Fibroblast of skin of right biceps (primary cell): ENCODE measurements at regions not wholly inside any gene's neighbourhood (a gene's known extent, or its start where the extent isn't known, plus 50 kb on each side); places are given as distances from the start of the nearest gene placed in this dataset.

Experiments
- DNase-seq: peaks from one replicate; pipeline ENCODE4 v3.0.0-alpha.2; 2013

GRCh38 chr6:65903992-65904391 is 197.0 kb upstream of the EYS start:
- DNase-seq: no peak

GRCh38 chr6:65900928-65901327 is 193.9 kb upstream of the EYS start:
- no peak for DNase-seq

- no peak for DNase-seq
These were observed 189.1 kb upstream of the EYS start for GRCh38 chr6:65896140-65896539.

- no peak for DNase-seq
These were observed 169.6 kb upstream of the EYS start for GRCh38 chr6:65876668-65877067.

- no peak for DNase-seq
These were observed 145.4 kb upstream of the EYS start for GRCh38 chr6:65852369-65852852.

- DNase-seq: no peak
These were observed 123.1 kb upstream of the EYS start for GRCh38 chr6:65830151-65830550.

GRCh38 chr6:65819152-65819551 is 112.1 kb upstream of the EYS start:
- peak; percentile 3 for DNase-seq

- DNase-seq: no peak
These were observed 111.5 kb upstream of the EYS start for GRCh38 chr6:65818576-65818975.

- DNase-seq: no peak
These were observed 110.0 kb upstream of the EYS start for GRCh38 chr6:65816991-65817390.

GRCh38 chr6:65814071-65814470 is 107.0 kb upstream of the EYS start:
- DNase-seq: no peak

GRCh38 chr6:65803186-65803585 is 96.2 kb upstream of the EYS start:
- no peak for DNase-seq

- no peak for DNase-seq
These were observed 92.4 kb upstream of the EYS start for GRCh38 chr6:65799389-65799788.

GRCh38 chr6:65798280-65799014 is 91.4 kb upstream of the EYS start:
- DNase-seq: no peak

- DNase-seq: no peak
These were observed 83.6 kb upstream of the EYS start for GRCh38 chr6:65790666-65791065.

- no peak for DNase-seq
These were observed 80.8 kb upstream of the EYS start for GRCh38 chr6:65787787-65788186.

- DNase-seq: no peak
These were observed 79.8 kb upstream of the EYS start for GRCh38 chr6:65786815-65787214.

GRCh38 chr6:65780691-65781090 is 73.7 kb upstream of the EYS start:
- DNase-seq: no peak

- no peak for DNase-seq
These were observed 69.3 kb upstream of the EYS start for GRCh38 chr6:65776332-65776731.

- DNase-seq: no peak
These were observed 64.9 kb upstream of the EYS start for GRCh38 chr6:65771946-65772345.

GRCh38 chr6:65761890-65762289 is 54.9 kb upstream of the EYS start:
- DNase-seq: no peak

- DNase-seq: peak; percentile 8
These were observed 53.3 kb upstream of the EYS start for GRCh38 chr6:65760285-65760684.
